ENCODE measurements at regions not wholly inside any gene's neighbourhood (a gene's known extent, or its start where the extent isn't known, plus 50 kb on each side); places are given as distances from the start of the nearest gene placed in this dataset.
A peak's percentile ranks its signal among the peaks of the same experiment; 100 is the strongest.

GRCh38 chr3:31369637-31370379 is 162.9 kb upstream of the STT3B start:
- peak overlapping the region in 1 of 2 experiments; percentile 38; a peak in 3 of 6 replicates for H3K27ac ChIP-seq
- CTCF ChIA-PET, result interaction anchor here (1.0 kb wide), 2 partner anchors 12 to 1327 kb away, joined by 3 read pairs; no protein-coding TSS in a partner anchor
- no peak overlapping the region for H3K4me3 ChIP-seq
- FAIRE-seq, result no peak
- peaks cover 14% of the 10 kb centered on the region; the same call in 1 of the 3 replicates for H3K4me1 ChIP-seq
- no peak overlapping the region for H3K4me2 ChIP-seq
- H3K9me3 ChIP-seq, result no peaks in the 10 kb centered on the region
- POLR2A ChIA-PET, result no interaction called here
- no peak for ATAC-seq
- 58% methylated on average over 2 of the region's 2 CpGs for WGBS (ENCODE audit: missing lambda C conversion rate)
- DNase-seq (ENCODE audit: low read depth in 1 of 2, low spot score in 1 of 2), result peak in 1 of 2 experiments; percentile 14
- TF ChIP-seq MAFK (IDR thresholded peaks at IDR 0.05; ENCODE audit: partially characterized antibody) (peak; percentile 85), ZC3H11A (IDR thresholded peaks at IDR 0.05) (no peak), NFE2L2 (conservative IDR thresholded peaks at IDR 0.05; ENCODE audit: low read length) (peak; percentile 69), HES2 (IDR thresholded peaks at IDR 0.05) (no peak)
- TF ChIP-seq, protein P1, sequence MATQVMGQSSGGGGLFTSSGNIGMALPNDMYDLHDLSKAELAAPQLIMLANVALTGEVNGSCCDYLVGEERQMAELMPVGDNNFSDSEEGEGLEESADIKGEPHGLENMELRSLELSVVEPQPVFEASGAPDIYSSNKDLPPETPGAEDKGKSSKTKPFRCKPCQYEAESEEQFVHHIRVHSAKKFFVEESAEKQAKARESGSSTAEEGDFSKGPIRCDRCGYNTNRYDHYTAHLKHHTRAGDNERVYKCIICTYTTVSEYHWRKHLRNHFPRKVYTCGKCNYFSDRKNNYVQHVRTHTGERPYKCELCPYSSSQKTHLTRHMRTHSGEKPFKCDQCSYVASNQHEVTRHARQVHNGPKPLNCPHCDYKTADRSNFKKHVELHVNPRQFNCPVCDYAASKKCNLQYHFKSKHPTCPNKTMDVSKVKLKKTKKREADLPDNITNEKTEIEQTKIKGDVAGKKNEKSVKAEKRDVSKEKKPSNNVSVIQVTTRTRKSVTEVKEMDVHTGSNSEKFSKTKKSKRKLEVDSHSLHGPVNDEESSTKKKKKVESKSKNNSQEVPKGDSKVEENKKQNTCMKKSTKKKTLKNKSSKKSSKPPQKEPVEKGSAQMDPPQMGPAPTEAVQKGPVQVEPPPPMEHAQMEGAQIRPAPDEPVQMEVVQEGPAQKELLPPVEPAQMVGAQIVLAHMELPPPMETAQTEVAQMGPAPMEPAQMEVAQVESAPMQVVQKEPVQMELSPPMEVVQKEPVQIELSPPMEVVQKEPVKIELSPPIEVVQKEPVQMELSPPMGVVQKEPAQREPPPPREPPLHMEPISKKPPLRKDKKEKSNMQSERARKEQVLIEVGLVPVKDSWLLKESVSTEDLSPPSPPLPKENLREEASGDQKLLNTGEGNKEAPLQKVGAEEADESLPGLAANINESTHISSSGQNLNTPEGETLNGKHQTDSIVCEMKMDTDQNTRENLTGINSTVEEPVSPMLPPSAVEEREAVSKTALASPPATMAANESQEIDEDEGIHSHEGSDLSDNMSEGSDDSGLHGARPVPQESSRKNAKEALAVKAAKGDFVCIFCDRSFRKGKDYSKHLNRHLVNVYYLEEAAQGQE (IDR thresholded peaks at IDR 0.05), result no peak

DNA sequence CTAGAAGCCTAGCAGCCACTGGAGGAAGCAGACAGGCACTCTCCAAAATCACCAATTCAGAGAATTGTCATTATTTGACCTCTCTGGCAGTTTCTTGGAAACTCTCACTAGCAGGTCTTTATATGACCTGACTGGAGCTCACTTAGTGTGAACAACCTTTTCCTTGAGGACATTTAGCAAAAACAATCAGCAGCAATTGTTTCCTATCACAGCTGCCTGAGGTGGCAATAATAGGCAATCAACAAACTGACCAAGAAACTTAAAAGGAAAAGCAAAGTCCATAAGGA is 162.4 kb upstream of the STT3B start:
- POLR2A ChIA-PET, result interaction anchor here (1.0 kb wide), 1 partner anchor 162 kb away, joined by 3 read pairs; the partner anchor contains the start of gene STT3B

GRCh38 chr3:31370681-31371080 is 162.0 kb upstream of the STT3B start:
- no peak overlapping the region for H3K4me3 ChIP-seq
- FAIRE-seq (no peak), DNase-seq (ENCODE audit: low read depth in 1 of 2, low spot score in 1 of 2) (no peak), ATAC-seq (no peak)
- CTCF ChIA-PET, result interaction anchor here (1.0 kb wide), 2 partner anchors 12 to 1328 kb away, joined by 3 read pairs; no protein-coding TSS in a partner anchor
- 36% methylated on average over 2 of the region's 2 CpGs for WGBS (ENCODE audit: missing lambda C conversion rate)
- no peak for TF ChIP-seq POLR2A (IDR thresholded peaks at IDR 0.05; ENCODE audit: low read length)
- TF ChIP-seq JUNB (IDR thresholded peaks at IDR 0.05), result no peak
- TF ChIP-seq HES2 (IDR thresholded peaks at IDR 0.05), result no peak
- no peak for TF ChIP-seq ATOH8 (CRISPR knock-in tag; IDR thresholded peaks at IDR 0.05; ENCODE audit: low read depth)
- no peak for TF ChIP-seq ESRRA (IDR thresholded peaks at IDR 0.05; ENCODE audit: borderline replicate concordance, low read length)
- TF ChIP-seq HOXB13 (CRISPR knock-in tag; IDR thresholded peaks at IDR 0.05; ENCODE audit: low read depth), result no peak
- no peaks in the 10 kb centered on the region for H3K9me3 ChIP-seq
- peaks cover 14% of the 10 kb centered on the region; the same call in 1 of the 3 replicates for H3K4me1 ChIP-seq
- H3K4me2 ChIP-seq, result no peak overlapping the region
- POLR2A ChIA-PET, result interaction anchor here (1.0 kb wide), 1 partner anchor 162 kb away, joined by 3 read pairs; the partner anchor contains the start of gene STT3B
- peak overlapping the region in 1 of 2 experiments; percentile 38; a peak in 3 of 6 replicates for H3K27ac ChIP-seq

More for the DNA sequence above, 162.4 kb upstream of the STT3B start:
- Histone ChIP-seq H3K9me3 (no peaks in the 10 kb centered on the region), H3K4me3 (no peak overlapping the region), H3K4me1 (peaks cover 14% of the 10 kb centered on the region; the same call in 1 of the 3 replicates), H3K4me2 (no peak overlapping the region), H3K27ac (peak overlapping the region in 1 of 2 experiments; percentile 38; a peak in 3 of 6 replicates)
- no peak for DNase-seq (ENCODE audit: low read depth in 1 of 2, low spot score in 1 of 2)
- no peak for ATAC-seq
- no peak for FAIRE-seq
- CTCF ChIA-PET, result interaction anchor here (1.0 kb wide), 2 partner anchors 12 to 1328 kb away, joined by 3 read pairs; no protein-coding TSS in a partner anchor
- TF ChIP-seq EHF (CRISPR knock-in tag; IDR thresholded peaks at IDR 0.05), result no peak
- TF ChIP-seq POLR2A (IDR thresholded peaks at IDR 0.05; ENCODE audit: low read length), result no peak
- TF ChIP-seq CBX2 (IDR thresholded peaks at IDR 0.05; ENCODE audit: borderline replicate concordance, low read depth), result no peak
- TF ChIP-seq RARB (CRISPR knock-in tag; IDR thresholded peaks at IDR 0.05), result no peak
- no peak for TF ChIP-seq NPAS2 (CRISPR knock-in tag; IDR thresholded peaks at IDR 0.05; ENCODE audit: borderline replicate concordance)
- TF ChIP-seq FOSB (CRISPR knock-in tag; IDR thresholded peaks at IDR 0.05), result no peak
- TF ChIP-seq NFE2L2 (conservative IDR thresholded peaks at IDR 0.05; ENCODE audit: low read length), result no peak
- TF ChIP-seq CEBPB (IDR thresholded peaks at IDR 0.05), result no peak
- no peak for TF ChIP-seq PHF8 (IDR thresholded peaks at IDR 0.05; ENCODE audit: borderline replicate concordance, low read depth)

All from A549 (cell line).